Endothelial cell of umbilical vein (primary cell): ENCODE measurements at regions not wholly inside any gene's neighbourhood (a gene's known extent, or its start where the extent isn't known, plus 50 kb on each side); places are given as distances from the start of the nearest gene placed in this dataset.

Experiments used
- BruUV-seq: library from RNA; stranded (reverse); fragments of 400-500 nt; replicated peaks from 2 replicates; lab custom pipeline; 2021; lab: Mats Ljungman, UMichigan
- CTCF ChIA-PET: fragments of 300-600, 350-600 bp; sonication (Branson Sonifier 250); formaldehyde crosslinking; loops from one replicate; lab custom pipeline; 2021; ENCODE audit warnings: antibody characterized with exemption, inconsistent platforms; lab: Charles Lee
- POLR2A ChIA-PET: fragments of 300-600, 350-600 bp; sonication (Branson Sonifier 250); formaldehyde crosslinking; loops from one replicate; lab custom pipeline; 2021; ENCODE audit warnings: antibody characterized with exemption, inconsistent platforms; lab: Charles Lee
- DNase-seq: peaks from one replicate; pipeline ENCODE4 v3.0.0-alpha.2; 2011; ENCODE audit warnings: low read depth, low spot score
- FAIRE-seq: peaks from 2 replicates; lab custom pipeline; 2011; peaks lifted over from hg19 to GRCh38; lab: Jason Lieb, UNC
- H2AFZ ChIP-seq: 2 replicates; pipeline ENCODE4 v1.6.0; 2012; ENCODE audit warnings: low read depth, low read length, control low read depth, inconsistent platforms
- H3K27ac ChIP-seq: 2 replicates; pipeline ENCODE4 v1.5.1; 2011; ENCODE audit warnings: low read depth, mild to moderate bottlenecking, control low read depth, low read length, moderate library complexity; ENCODE audit not compliant: insufficient read depth
- H3K27me3 ChIP-seq, 2 experiments: 2 replicates each; pipeline versions ENCODE4 v1.6.0 to v1.6.1; 2011; ENCODE audit warnings: low read length in 2 of 2, mixed read lengths in 1 of 2; ENCODE audit not compliant: control insufficient read depth in 2 of 2, insufficient read depth in 2 of 2
- H3K36me3 ChIP-seq, 2 experiments: 2 replicates in 1 of 2; 3 replicates in 1 of 2; pipeline ENCODE4 v1.5.1; 2011; ENCODE audit warnings: low read length in 2 of 2, mild to moderate bottlenecking in 1 of 2, moderate library complexity in 1 of 2; ENCODE audit not compliant: control insufficient read depth in 2 of 2, insufficient read depth in 2 of 2; ENCODE audit errors: extremely low read depth in 1 of 2
- H3K4me1 ChIP-seq: 3 replicates; pipeline ENCODE4 v1.5.1; 2011; ENCODE audit warnings: mild to moderate bottlenecking, low read length; ENCODE audit not compliant: control insufficient read depth, insufficient read depth; ENCODE audit errors: extremely low read depth
- H3K4me2 ChIP-seq: 2 replicates; pipeline ENCODE4 v1.6.1; 2011; ENCODE audit warnings: low read length, control low read depth, mixed read lengths; ENCODE audit not compliant: insufficient read depth
- H3K4me3 ChIP-seq, 3 experiments: fragments of 200-600 bp in 1 of 3; sonication (generic), shearing (Covaris generic) in 1 of 3; replicated peaks in 1 of 3; 2 replicates each; pipeline ENCODE4 v1.5.1; 2011 to 2016; ENCODE audit warnings: control low read depth in 3 of 3, low read length in 3 of 3, mild to moderate bottlenecking in 2 of 3, inconsistent platforms in 1 of 3, low read depth in 1 of 3, moderate library complexity in 1 of 3; ENCODE audit not compliant: insufficient read depth in 1 of 3
- H3K79me2 ChIP-seq: 2 replicates; pipeline ENCODE4 v1.6.0; 2012; ENCODE audit warnings: low read length, inconsistent platforms; ENCODE audit not compliant: control insufficient read depth, insufficient read depth
- H3K9ac ChIP-seq: replicated peaks from 2 replicates; pipeline ENCODE3; 2011; ENCODE audit warnings: low read length, control low read depth; ENCODE audit not compliant: insufficient read depth; ENCODE audit errors: extremely low read depth
- H3K9me1 ChIP-seq: replicated peaks from 3 replicates; pipeline ENCODE4 v1.6.0; 2011; ENCODE audit warnings: mild to moderate bottlenecking, low read length; ENCODE audit not compliant: control insufficient read depth, insufficient read depth; ENCODE audit errors: extremely low read depth
- H3K9me3 ChIP-seq: replicated peaks from 2 replicates; pipeline ENCODE4 v1.5.1; 2012; ENCODE audit warnings: low read length, inconsistent platforms; ENCODE audit not compliant: control insufficient read depth, insufficient read depth
- H4K20me1 ChIP-seq: replicated peaks from 2 replicates; pipeline ENCODE3; 2011; ENCODE audit warnings: mild to moderate bottlenecking, low read length; ENCODE audit not compliant: control insufficient read depth, insufficient read depth; ENCODE audit errors: extremely low read depth
- CTCF ChIP-seq, 2 donors: IDR thresholded peaks; 1 replicate in 1 of 2; 2 replicates in 1 of 2; pipeline ENCODE4 v1.5.1; 2011; ENCODE audit warnings: low read length in 2 of 2, mild to moderate bottlenecking in 2 of 2, moderate library complexity in 2 of 2, control low read depth in 1 of 2, inconsistent platforms in 1 of 2, low read depth in 1 of 2; ENCODE audit not compliant: insufficient read depth in 1 of 2; ENCODE audit errors: extremely low read depth in 1 of 2
- EZH2 ChIP-seq: IDR thresholded peaks from 2 replicates; pipeline ENCODE4 v1.6.1; 2012; ENCODE audit warnings: borderline replicate concordance, low read depth, mild to moderate bottlenecking, moderate library complexity, low read length, inconsistent platforms; ENCODE audit not compliant: severe bottlenecking
- FOS ChIP-seq: IDR thresholded peaks from 2 replicates; pipeline ENCODE4 v1.6.1; 2011; ENCODE audit warnings: mild to moderate bottlenecking, low read length, moderate library complexity, borderline replicate concordance; ENCODE audit not compliant: insufficient read depth
- GATA2 ChIP-seq: IDR thresholded peaks from 2 replicates; pipeline ENCODE4 v1.7.0; 2011; ENCODE audit warnings: low read depth, mild to moderate bottlenecking, moderate library complexity, mixed read lengths, low read length; ENCODE audit not compliant: insufficient read length, insufficient read depth
- JUN ChIP-seq: IDR thresholded peaks from 2 replicates; pipeline ENCODE4 v1.6.1; 2011; ENCODE audit warnings: borderline replicate concordance, low read depth; ENCODE audit not compliant: insufficient read length, insufficient read depth
- MAX ChIP-seq: IDR thresholded peaks from 2 replicates; pipeline ENCODE4 v1.6.1; 2011; ENCODE audit not compliant: insufficient read depth, insufficient read length
- MYC ChIP-seq: IDR thresholded peaks from one replicate; pipeline ENCODE4 v1.6.1; 2011; ENCODE audit warnings: mild to moderate bottlenecking, low read depth, low read length
- POLR2A ChIP-seq: IDR thresholded peaks from 2 replicates; pipeline ENCODE4 v1.6.1; 2012; ENCODE audit warnings: low read depth, mild to moderate bottlenecking, control low read depth, low read length
- dilution Hi-C: fragments of 300-500 bp; cut with MboI; formaldehyde crosslinking; loops from one replicate; pipeline ENCODE4 v1.15.0; 2019; ENCODE audit warnings: low sequenced_read_pairs; ENCODE audit not compliant: extremely low pct_ligation_motif_present
- intact Hi-C: fragments of 100-400 bp; cut with micrococcal nuclease; formaldehyde crosslinking; loops from one replicate; pipeline ENCODE4 v1.10.0; 2022

- FAIRE-seq (no peak), DNase-seq (no peak)
- Histone ChIP-seq H3K27ac (no peak overlapping the region), H3K9me1 (no peaks in the 10 kb centered on the region), H3K79me2 (no peaks in the 10 kb centered on the region), H3K36me3 (no peaks in the 10 kb centered on the region), H3K27me3 (no peaks in the 10 kb centered on the region), H3K4me3 (no peak overlapping the region), H3K9me3 (no peaks in the 10 kb centered on the region), H3K9ac (no peak overlapping the region), H3K4me2 (no peak overlapping the region), H4K20me1 (no peaks in the 10 kb centered on the region), H3K4me1 (no peaks in the 10 kb centered on the region), H2AFZ (no peak overlapping the region)
- CTCF ChIA-PET = interaction anchor here (1.0 kb wide), 1 partner anchor 709 kb away, joined by 3 read pairs; no protein-coding TSS in a partner anchor
- intact Hi-C loops = no loop called here
- TF ChIP-seq MAX = no peak
- TF ChIP-seq FOS = no peak
- no peak for TF ChIP-seq JUN
- TF ChIP-seq MYC = no peak
- no peak for TF ChIP-seq EZH2
- TF ChIP-seq GATA2 = no peak
- no peak for TF ChIP-seq POLR2A
- TF ChIP-seq CTCF (IDR thresholded peaks at IDR 0.05; ENCODE audit: extremely low read depth in 1 of 2, insufficient read depth in 1 of 2, low read depth in 1 of 2, low read length in 2 of 2) = no peak
- no TSS peak for BruUV-seq
- POLR2A ChIA-PET = no interaction called here
- dilution Hi-C loops = no loop called here
These were observed 57.8 kb downstream of the SPATA19 start for GRCh38 chr11:133787379-133788141.
